ENCODE measurements at regions not wholly inside any gene's neighbourhood (a gene's known extent, or its start where the extent isn't known, plus 50 kb on each side); places are given as distances from the start of the nearest gene placed in this dataset.

DNA sequence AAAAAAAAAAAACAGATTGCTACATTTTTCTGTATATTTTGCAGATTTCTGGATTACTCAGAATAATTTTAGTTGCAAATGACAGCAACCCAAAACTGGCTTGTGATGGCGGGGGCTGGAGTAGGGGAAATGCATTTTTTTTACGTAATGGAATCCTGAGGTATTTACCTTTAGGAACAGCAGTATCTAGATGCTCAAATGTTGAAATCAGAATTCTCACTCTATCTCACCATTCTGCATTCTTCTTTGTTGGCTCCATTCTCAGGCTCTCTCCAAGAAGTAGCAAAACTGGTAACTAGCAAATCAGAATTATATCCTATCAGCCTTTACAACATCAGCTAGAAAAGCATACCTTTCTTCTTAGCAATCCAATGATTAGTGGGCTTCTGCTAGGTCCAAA, 554.3 kb downstream of the PRELID2 start:
- no peak for DNase-seq (ENCODE audit: low read depth in 2 of 3, low spot score in 1 of 3)

DNA sequence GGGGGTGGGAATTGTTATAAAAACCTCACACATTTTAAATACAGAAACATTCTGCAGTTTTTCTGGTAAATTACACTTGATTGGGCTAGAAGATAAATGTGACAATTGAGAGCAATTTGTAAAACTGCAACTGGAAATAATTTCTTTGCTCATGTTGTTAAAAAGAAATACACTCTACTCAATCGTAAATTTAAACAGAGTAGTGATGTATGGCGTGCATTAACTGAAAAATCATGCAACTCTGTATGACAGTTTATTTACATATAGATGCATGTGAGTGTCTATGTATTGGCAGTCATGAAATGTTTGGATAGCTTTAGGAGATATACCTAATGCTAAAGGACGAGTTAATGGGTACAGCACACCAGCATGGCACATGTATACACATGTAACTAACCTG, 554.9 kb downstream of the PRELID2 start:
- no peak for DNase-seq (ENCODE audit: low read depth in 2 of 3, low spot score in 1 of 3)

DNA sequence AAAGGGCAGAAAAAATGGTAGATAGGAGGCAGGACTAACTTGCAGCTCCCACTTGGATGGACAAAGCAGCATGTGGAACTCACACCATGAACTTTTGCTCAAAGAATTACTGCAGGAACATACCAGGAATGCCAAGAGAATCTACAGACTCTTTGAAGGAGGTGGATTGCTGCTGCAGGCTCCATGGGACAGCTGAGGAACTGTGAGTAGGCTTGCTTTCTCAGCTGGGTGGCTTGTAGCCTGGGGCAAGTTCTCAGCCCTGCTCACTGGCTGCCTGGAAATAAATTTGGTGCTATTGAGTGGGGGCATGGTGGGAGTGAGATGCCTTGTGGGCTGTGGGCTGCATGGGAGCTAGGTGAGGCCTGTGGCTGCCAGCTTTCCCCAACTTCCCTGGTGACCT, 574.5 kb downstream of the PRELID2 start:
- no peak for DNase-seq (ENCODE audit: low read depth in 2 of 3, low spot score in 1 of 3)

DNA sequence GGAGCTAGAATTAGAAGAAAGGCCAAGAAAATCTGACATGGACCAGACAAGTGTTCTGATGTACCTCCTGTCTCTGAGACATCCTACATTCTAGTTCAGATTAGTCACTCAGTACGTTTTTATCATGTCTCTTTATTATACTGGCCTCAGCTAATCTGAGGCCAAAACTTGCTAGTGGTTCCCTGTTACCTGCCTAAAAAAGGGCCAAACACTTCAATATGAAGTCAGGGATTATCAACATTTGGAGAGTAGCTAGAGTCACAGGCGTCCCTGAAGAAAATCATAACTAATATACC, 587.4 kb downstream of the PRELID2 start:
- no peak for DNase-seq (ENCODE audit: low read depth in 2 of 3, low spot score in 1 of 3)

- DNase-seq (ENCODE audit: low read depth in 2 of 3, low spot score in 1 of 3): no peak
Measured at GRCh38 chr5:145246961-145247744, 588.0 kb downstream of the PRELID2 start.

- no peak for DNase-seq (ENCODE audit: low read depth in 2 of 3, low spot score in 1 of 3)
Measured at GRCh38 chr5:145246379-145246778, 588.8 kb downstream of the PRELID2 start.

DNA sequence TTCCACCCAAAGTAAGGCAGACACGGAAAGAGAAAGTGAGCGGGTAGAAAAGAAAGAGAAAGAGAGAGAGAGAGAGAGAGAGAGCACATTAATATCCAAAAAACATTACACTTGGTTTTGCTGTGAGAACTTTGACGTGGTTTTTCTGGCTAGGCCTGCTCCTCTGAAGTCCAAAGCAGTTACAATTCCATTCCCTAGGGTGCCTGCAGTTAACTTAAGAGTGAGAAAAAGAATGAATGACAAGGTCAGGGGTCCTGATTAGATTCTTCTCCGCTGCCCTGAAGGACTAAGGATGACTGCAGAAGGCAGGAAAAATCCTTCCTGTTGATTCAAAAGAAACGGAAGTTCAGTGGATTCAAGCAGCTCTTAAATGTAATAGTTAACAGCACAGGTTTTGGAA, 589.8 kb downstream of the PRELID2 start:
- DNase-seq (ENCODE audit: low read depth in 2 of 3, low spot score in 1 of 3): no peak

DNA sequence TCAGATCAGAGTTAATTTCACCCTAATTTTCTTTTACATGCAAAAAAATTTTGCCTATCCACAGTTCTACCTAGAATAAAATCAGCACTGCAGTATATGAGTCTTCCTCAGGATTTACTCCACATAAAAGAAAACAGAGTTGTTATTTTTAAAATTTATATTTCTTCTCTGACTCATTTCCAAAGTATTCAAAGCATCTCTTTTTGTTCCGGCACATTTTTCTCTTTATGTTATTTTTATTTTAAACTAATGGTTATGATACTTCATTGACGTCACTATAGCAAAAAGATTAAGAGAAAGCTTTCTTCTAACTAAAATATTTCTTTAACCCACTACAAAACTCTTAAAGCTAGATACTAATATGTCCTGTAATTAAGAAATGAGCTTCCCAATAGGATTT, 590.4 kb downstream of the PRELID2 start:
- no peak for DNase-seq (ENCODE audit: low read depth in 2 of 3, low spot score in 1 of 3)

DNA sequence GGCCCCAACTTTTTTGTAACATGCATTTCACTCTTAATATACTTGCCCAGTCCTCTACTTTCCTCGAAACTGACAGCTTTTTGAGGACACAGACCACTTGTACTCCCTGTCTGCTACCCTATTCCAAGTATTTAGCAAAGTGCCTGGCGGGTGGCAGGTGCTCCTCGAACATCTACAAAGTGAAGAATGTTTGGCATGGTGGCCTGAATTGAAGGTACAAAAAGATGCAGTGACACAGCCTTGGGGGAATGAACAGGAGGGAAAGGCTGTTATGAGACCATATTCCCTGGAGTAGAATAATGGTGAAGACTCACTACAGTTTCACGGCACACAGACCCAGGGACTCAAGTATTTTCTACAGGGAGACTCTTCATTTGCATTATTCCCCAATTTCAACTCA, 590.9 kb downstream of the PRELID2 start:
- DNase-seq (ENCODE audit: low read depth in 2 of 3, low spot score in 1 of 3): no peak

DNA sequence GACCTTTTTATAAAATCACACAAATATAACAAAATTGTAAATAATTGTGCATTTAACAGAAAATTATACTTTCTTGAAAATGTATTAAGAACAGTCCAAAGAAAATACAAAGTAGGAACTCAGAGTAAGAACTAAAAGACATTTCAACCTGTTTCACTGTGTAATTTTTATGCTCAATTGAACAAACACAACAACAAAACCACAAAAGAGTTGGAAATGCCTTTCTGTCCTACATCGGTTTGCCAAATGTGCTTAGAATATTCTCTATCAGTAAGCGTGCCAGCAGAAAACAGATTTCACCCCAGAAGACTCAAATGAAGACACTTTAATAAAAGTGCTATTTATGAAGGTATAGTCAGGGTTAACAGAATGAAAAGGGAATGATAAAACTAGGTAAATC, 592.1 kb downstream of the PRELID2 start:
- no peak for DNase-seq (ENCODE audit: low read depth in 2 of 3, low spot score in 1 of 3)

DNA sequence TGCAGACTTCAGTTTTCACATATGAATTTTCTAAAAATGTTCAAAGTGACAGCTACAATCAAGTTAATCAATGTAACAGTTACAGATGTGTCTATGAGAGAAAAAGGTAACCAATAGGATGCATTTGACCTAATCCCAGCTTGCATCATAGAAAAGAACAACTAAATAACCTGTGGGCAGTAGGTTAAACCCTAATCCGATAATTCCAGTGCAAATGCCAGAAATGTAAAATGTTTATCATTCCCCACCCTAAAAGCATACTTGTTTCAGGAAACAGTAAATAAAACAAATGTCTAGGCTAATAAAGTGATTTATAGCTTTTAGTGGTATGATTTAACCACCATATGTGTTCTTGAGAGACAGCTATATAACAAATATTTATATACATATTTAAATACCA, 592.6 kb downstream of the PRELID2 start:
- DNase-seq (ENCODE audit: low read depth in 2 of 3, low spot score in 1 of 3): no peak

- no peak for DNase-seq (ENCODE audit: low read depth in 2 of 3, low spot score in 1 of 3)
Measured at GRCh38 chr5:145237843-145238242, 597.3 kb downstream of the PRELID2 start.

DNA sequence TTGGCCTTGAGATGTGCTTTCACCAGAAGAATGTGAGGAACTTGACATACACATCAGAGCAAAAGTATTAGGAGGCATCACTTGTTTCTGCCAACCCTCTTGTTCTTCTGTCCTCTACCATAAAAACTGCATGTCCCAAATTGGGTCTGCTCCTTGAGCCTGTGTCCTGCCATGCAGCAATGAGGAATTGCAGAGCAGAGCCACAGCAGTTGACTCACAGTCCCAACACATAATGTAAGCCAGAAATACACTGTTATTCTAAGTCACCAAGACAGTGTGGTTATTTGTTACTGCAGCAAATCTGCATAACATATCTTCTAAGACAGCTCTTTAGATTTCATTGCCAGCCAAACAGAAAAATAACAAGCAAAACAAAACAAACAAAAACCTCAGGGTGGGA, 598.2 kb downstream of the PRELID2 start:
- no peak for DNase-seq (ENCODE audit: low read depth in 2 of 3, low spot score in 1 of 3)

GRCh38 chr5:145236127-145236526, 599.0 kb downstream of the PRELID2 start:
- DNase-seq (ENCODE audit: low read depth in 2 of 3, low spot score in 1 of 3): no peak

DNA sequence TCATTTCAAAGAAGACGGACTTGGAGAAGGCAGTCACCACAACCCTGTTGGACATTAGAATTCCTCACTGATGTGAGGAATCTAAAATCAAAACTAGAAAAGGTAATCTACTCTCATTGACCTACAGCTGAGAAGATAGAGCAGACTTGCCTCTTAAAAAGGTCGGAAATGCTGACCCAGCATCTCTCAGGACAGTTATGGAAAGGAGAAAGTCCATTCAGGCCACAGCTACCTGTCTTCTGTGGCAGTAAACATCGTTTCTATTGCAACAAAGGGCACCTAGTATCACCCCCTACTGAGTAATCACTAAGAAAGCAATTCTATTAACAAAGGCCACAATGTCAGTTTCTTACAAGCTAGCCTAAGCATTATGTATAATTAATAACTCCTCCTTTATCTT, 601.7 kb downstream of the PRELID2 start:
- no peak for DNase-seq (ENCODE audit: low read depth in 2 of 3, low spot score in 1 of 3)

- DNase-seq (ENCODE audit: low read depth in 2 of 3, low spot score in 1 of 3): no peak
Measured at GRCh38 chr5:145230781-145231180, 604.4 kb downstream of the PRELID2 start.

DNA sequence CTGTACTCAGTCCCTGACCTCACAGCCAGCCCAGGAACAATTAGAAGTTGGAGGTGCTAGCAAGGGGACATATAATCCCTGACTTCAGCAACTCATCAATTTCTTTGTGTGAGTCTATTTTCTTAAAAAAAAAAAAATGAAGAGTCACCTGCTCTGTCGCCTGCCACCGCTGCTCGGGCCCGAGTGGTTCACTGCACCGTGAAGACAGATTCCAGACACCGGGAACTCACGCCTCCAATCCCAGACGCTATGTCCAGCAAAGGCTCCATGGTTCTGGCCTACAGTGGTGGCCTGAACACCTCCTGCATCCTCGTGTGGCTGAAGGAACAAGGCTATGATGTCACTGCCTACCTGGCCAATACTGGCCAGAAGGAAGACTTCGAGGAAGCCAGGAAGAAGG, 606.6 kb downstream of the PRELID2 start:
- DNase-seq (ENCODE audit: low read depth in 2 of 3, low spot score in 1 of 3): no peak

- no peak for DNase-seq (ENCODE audit: low read depth in 2 of 3, low spot score in 1 of 3)
Measured at GRCh38 chr5:145227881-145228280, 607.3 kb downstream of the PRELID2 start.

- no peak for DNase-seq (ENCODE audit: low read depth in 2 of 3, low spot score in 1 of 3)
Measured at GRCh38 chr5:145226726-145227125, 608.4 kb downstream of the PRELID2 start.

GRCh38 chr5:145225529-145225928, 609.6 kb downstream of the PRELID2 start:
- DNase-seq (ENCODE audit: low read depth in 2 of 3, low spot score in 1 of 3): no peak

- DNase-seq (ENCODE audit: low read depth in 2 of 3, low spot score in 1 of 3): no peak
Measured at GRCh38 chr5:145223582-145223981, 611.6 kb downstream of the PRELID2 start.

DNA sequence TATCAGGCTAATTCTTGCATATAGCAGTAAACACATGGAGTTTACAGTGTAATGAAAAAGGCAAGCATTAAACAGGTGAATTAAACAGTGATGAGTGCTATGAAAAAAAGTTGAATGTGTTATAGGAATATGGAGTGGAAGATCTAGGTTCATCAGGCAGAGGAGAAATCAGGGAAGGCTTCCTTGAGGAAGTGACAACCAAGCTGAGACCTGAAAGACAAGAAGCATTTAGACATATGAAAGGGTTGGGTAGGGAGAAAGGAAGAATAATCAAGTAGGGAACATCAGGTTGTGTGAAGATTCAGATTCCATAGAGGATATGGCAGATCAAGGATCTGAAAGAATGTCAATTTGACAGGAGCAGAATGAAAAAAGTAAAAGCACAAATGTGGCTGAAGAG, 612.5 kb downstream of the PRELID2 start:
- no peak for DNase-seq (ENCODE audit: low read depth in 2 of 3, low spot score in 1 of 3)

GRCh38 chr5:145221416-145221815, 613.7 kb downstream of the PRELID2 start:
- DNase-seq (ENCODE audit: low read depth in 2 of 3, low spot score in 1 of 3): no peak

DNA sequence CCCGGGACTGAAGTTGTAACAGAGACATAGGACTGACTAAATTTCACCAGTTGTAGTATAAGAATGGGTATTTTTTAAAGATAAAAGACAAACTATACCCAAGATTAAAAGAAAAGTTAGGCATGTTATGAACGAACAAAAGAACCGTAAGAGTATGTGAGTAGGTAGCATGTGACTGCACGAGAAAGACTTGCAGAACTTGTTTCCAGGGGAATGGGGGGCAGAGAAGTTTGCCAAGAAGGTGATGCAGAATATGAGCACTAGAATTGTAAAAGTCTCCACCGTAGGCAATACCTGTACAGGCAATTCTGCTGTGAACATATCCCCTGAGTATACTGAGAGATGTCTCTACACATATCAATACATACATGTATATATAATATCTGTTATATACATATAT, 614.7 kb downstream of the PRELID2 start:
- DNase-seq (ENCODE audit: low read depth in 2 of 3, low spot score in 1 of 3): no peak

All from stimulated activated CD4-positive, alpha-beta T cell treated with anti-CD3 and anti-CD28 coated beads, Interleukin-12 subunit alpha, Interleukin-12 subunit beta, amount 100 ng/mL, for 48 hours (primary cell).